ENCODE measurements at regions not wholly inside any gene's neighbourhood (a gene's known extent, or its start where the extent isn't known, plus 50 kb on each side); places are given as distances from the start of the nearest gene placed in this dataset.
A peak's percentile ranks its signal among the peaks of the same experiment; 100 is the strongest.

- DNase-seq (ENCODE audit: low read depth) = no peak
Observed at GRCh38 chr5:165565911-165566310, 2060.5 kb downstream of the MAT2B start.

GRCh38 chr5:165569551-165569950 lies 2064.1 kb downstream of the MAT2B start:
- DNase-seq (ENCODE audit: low read depth) = no peak

GRCh38 chr5:165573445-165573844 lies 2068.0 kb downstream of the MAT2B start:
- DNase-seq (ENCODE audit: low read depth) = no peak

GRCh38 chr5:165574100-165574499 lies 2068.7 kb downstream of the MAT2B start:
- no peak for DNase-seq (ENCODE audit: low read depth)

GRCh38 chr5:165576678-165577275 lies 2071.4 kb downstream of the MAT2B start:
- no peak for DNase-seq (ENCODE audit: low read depth)

- DNase-seq (ENCODE audit: low read depth) = no peak
Observed at GRCh38 chr5:165579911-165580310, 2074.5 kb downstream of the MAT2B start.

GRCh38 chr5:165594693-165595092 lies 2089.3 kb downstream of the MAT2B start:
- DNase-seq (ENCODE audit: low read depth) = no peak

GRCh38 chr5:165602529-165602928 lies 2097.1 kb downstream of the MAT2B start:
- DNase-seq (ENCODE audit: low read depth) = no peak

- no peak for DNase-seq (ENCODE audit: low read depth)
Observed at GRCh38 chr5:165607026-165607425, 2101.6 kb downstream of the MAT2B start.

GRCh38 chr5:165609871-165610270 lies 2104.5 kb downstream of the MAT2B start:
- no peak for DNase-seq (ENCODE audit: low read depth)

- peak; percentile 12 for DNase-seq (ENCODE audit: low read depth)
Observed at GRCh38 chr5:165616490-165617405, 2111.3 kb downstream of the MAT2B start.

- DNase-seq (ENCODE audit: low read depth) = no peak
Observed at GRCh38 chr5:165617491-165617890, 2112.1 kb downstream of the MAT2B start.

- DNase-seq (ENCODE audit: low read depth) = peak; percentile 15
Observed at GRCh38 chr5:165620394-165620793, 2115.0 kb downstream of the MAT2B start.

GRCh38 chr5:165622864-165623536 lies 2117.6 kb downstream of the MAT2B start:
- no peak for DNase-seq (ENCODE audit: low read depth)

- DNase-seq (ENCODE audit: low read depth) = no peak
Observed at GRCh38 chr5:165624166-165624946, 2118.9 kb downstream of the MAT2B start.

- DNase-seq (ENCODE audit: low read depth) = no peak
Observed at GRCh38 chr5:165626161-165626560, 2120.7 kb downstream of the MAT2B start.

- DNase-seq (ENCODE audit: low read depth) = no peak
Observed at GRCh38 chr5:165627548-165628170, 2122.2 kb downstream of the MAT2B start.

GRCh38 chr5:165630261-165630778 lies 2124.9 kb downstream of the MAT2B start:
- peak; percentile 2 for DNase-seq (ENCODE audit: low read depth)

GRCh38 chr5:165631235-165631634 lies 2125.8 kb downstream of the MAT2B start:
- no peak for DNase-seq (ENCODE audit: low read depth)

- no peak for DNase-seq (ENCODE audit: low read depth)
Observed at GRCh38 chr5:165642366-165642765, 2136.9 kb downstream of the MAT2B start.

GRCh38 chr5:165665735-165666400 lies 2160.4 kb downstream of the MAT2B start:
- no peak for DNase-seq (ENCODE audit: low read depth)

Measured in fibroblast of gingiva (primary cell).